Epidermal melanocyte (primary cell): ENCODE measurements at regions not wholly inside any gene's neighbourhood (a gene's known extent, or its start where the extent isn't known, plus 50 kb on each side); places are given as distances from the start of the nearest gene placed in this dataset.
A peak's percentile ranks its signal among the peaks of the same experiment; 100 is the strongest.

Experiments used
- DNase-seq: peaks from one replicate; pipeline ENCODE4 v3.0.0; 2011; ENCODE audit warnings: low spot score; ENCODE audit not compliant: insufficient read length

- DNase-seq: no peak
Observed at GRCh38 chr7:10838228-10838627, 135.4 kb upstream of the PHF14 start.

GRCh38 chr7:10845225-10845624 lies 128.4 kb upstream of the PHF14 start:
- no peak for DNase-seq

GRCh38 chr7:10855583-10855982 lies 118.1 kb upstream of the PHF14 start:
- DNase-seq: no peak

GRCh38 chr7:10860516-10860915 lies 113.2 kb upstream of the PHF14 start:
- no peak for DNase-seq

GRCh38 chr7:10863476-10863875 lies 110.2 kb upstream of the PHF14 start:
- DNase-seq: no peak

GRCh38 chr7:10874666-10875065 lies 99.0 kb upstream of the PHF14 start:
- DNase-seq: no peak

GRCh38 chr7:10875080-10875479 lies 98.6 kb upstream of the PHF14 start:
- no peak for DNase-seq

GRCh38 chr7:10888861-10889260 lies 84.8 kb upstream of the PHF14 start:
- DNase-seq: no peak

- DNase-seq: peak; percentile 32
Observed at GRCh38 chr7:10889266-10889898, 84.3 kb upstream of the PHF14 start.

- DNase-seq: no peak
Observed at GRCh38 chr7:10908600-10908999, 65.1 kb upstream of the PHF14 start.

- no peak for DNase-seq
Observed at GRCh38 chr7:10910447-10910846, 63.2 kb upstream of the PHF14 start.

- DNase-seq: no peak
Observed at GRCh38 chr7:10912077-10912476, 61.6 kb upstream of the PHF14 start.

GRCh38 chr7:10913457-10913856 lies 60.2 kb upstream of the PHF14 start:
- no peak for DNase-seq

- no peak for DNase-seq
Observed at GRCh38 chr7:10918093-10918590, 55.5 kb upstream of the PHF14 start.

GRCh38 chr7:10919923-10920322 lies 53.7 kb upstream of the PHF14 start:
- no peak for DNase-seq
